ENCODE measurements at regions not wholly inside any gene's neighbourhood (a gene's known extent, or its start where the extent isn't known, plus 50 kb on each side); places are given as distances from the start of the nearest gene placed in this dataset.

GRCh38 chr4:164579270-164579942 lies 174.5 kb upstream of the SMIM31 start:
- intact Hi-C loops (cut with micrococcal nuclease) = no loop called here
- WGBS (ENCODE audit: insufficient coverage) = 66% methylated on average over 4 of the region's 8 CpGs
- H3K27me3 ChIP-seq (ENCODE audit: control insufficient read depth in 2 of 2, insufficient read depth in 2 of 2, low read length in 2 of 2) = no peaks in the 10 kb centered on the region
- H3K27ac Mint-ChIP-seq = no peak overlapping the region
- H3K4me3 ChIP-seq (replicated peaks in 1 of 3; ENCODE audit: low read depth in 2 of 3, low read length in 3 of 3) = no peak overlapping the region
- H3K9me3 ChIP-seq (replicated peaks in 1 of 2; ENCODE audit: control insufficient read depth in 1 of 2, insufficient read depth in 1 of 2, low read length in 2 of 2) = peaks cover 0 to 3% of the 10 kb centered on the region in 2 donors
- no peaks in the 10 kb centered on the region for H4K20me1 ChIP-seq (ENCODE audit: insufficient read depth, low read length)
- no peak overlapping the region for H3K4me3 Mint-ChIP-seq
- no peaks in the 10 kb centered on the region for H3K4me1 Mint-ChIP-seq
- no peak for DNase-seq
- H3K36me3 Mint-ChIP-seq = no peaks in the 10 kb centered on the region
- no peak for TF ChIP-seq CTCF (IDR thresholded peaks at IDR 0.05)
- no peaks in the 10 kb centered on the region for H3K27me3 Mint-ChIP-seq (ENCODE audit: low read depth in 3 of 3)
- H3K27ac ChIP-seq (ENCODE audit: low read depth in 1 of 2, low read length in 2 of 2) = no peak overlapping the region
- no peak overlapping the region for H3K9ac ChIP-seq (ENCODE audit: insufficient read depth, low read length, poor library complexity, severe bottlenecking)
- no peaks in the 10 kb centered on the region for H3K36me3 ChIP-seq (replicated peaks in 1 of 2; ENCODE audit: control insufficient read depth in 1 of 2, insufficient read depth in 2 of 2, low read length in 2 of 2)
- H3K79me2 ChIP-seq (ENCODE audit: insufficient read depth, low read length) = no peaks in the 10 kb centered on the region
- peaks cover 0 to 12% (median 3%) of the 10 kb centered on the region in 7 donors for H3K9me3 Mint-ChIP-seq
- no peak overlapping the region for H2AFZ ChIP-seq (ENCODE audit: insufficient read depth, low read depth, low read length, poor library complexity, severe bottlenecking)
- H3K4me2 ChIP-seq (replicated peaks; ENCODE audit: extremely low read depth, low read length, poor library complexity, severe bottlenecking) = no peak overlapping the region
- no peaks in the 10 kb centered on the region for H3K4me1 ChIP-seq (ENCODE audit: control insufficient read depth in 1 of 2, insufficient read depth in 2 of 2, low read length in 2 of 2)

GRCh38 chr4:164591666-164592065 lies 162.3 kb upstream of the SMIM31 start:
- Histone ChIP-seq H3K27ac (ENCODE audit: low read depth in 1 of 2, low read length in 2 of 2) (no peak overlapping the region), H3K27me3 (ENCODE audit: control insufficient read depth in 2 of 2, insufficient read depth in 2 of 2, low read length in 2 of 2) (no peaks in the 10 kb centered on the region), H3K9ac (ENCODE audit: insufficient read depth, low read length, poor library complexity, severe bottlenecking) (no peak overlapping the region), H3K9me3 (replicated peaks in 1 of 2; ENCODE audit: control insufficient read depth in 1 of 2, insufficient read depth in 1 of 2, low read length in 2 of 2) (no peaks in the 10 kb centered on the region), H3K36me3 (replicated peaks in 1 of 2; ENCODE audit: control insufficient read depth in 1 of 2, insufficient read depth in 2 of 2, low read length in 2 of 2) (no peaks in the 10 kb centered on the region), H3K4me1 (ENCODE audit: control insufficient read depth in 1 of 2, insufficient read depth in 2 of 2, low read length in 2 of 2) (no peaks in the 10 kb centered on the region), H3K4me2 (replicated peaks; ENCODE audit: extremely low read depth, low read length, poor library complexity, severe bottlenecking) (no peak overlapping the region), H3K4me3 (replicated peaks in 1 of 3; ENCODE audit: low read depth in 2 of 3, low read length in 3 of 3) (no peak overlapping the region), H4K20me1 (ENCODE audit: insufficient read depth, low read length) (no peaks in the 10 kb centered on the region), H2AFZ (ENCODE audit: insufficient read depth, low read depth, low read length, poor library complexity, severe bottlenecking) (no peak overlapping the region), H3K79me2 (ENCODE audit: insufficient read depth, low read length) (no peaks in the 10 kb centered on the region)
- WGBS (ENCODE audit: insufficient coverage) = 88% methylated on average over 1 of the region's 6 CpGs
- Mint-ChIP-seq H3K9me3 (peaks cover 0 to 15% (median 3%) of the 10 kb centered on the region in 7 donors), H3K4me1 (no peaks in the 10 kb centered on the region), H3K27ac (no peak overlapping the region), H3K4me3 (no peak overlapping the region), H3K36me3 (no peaks in the 10 kb centered on the region), H3K27me3 (ENCODE audit: low read depth in 3 of 3) (no peaks in the 10 kb centered on the region)
- TF ChIP-seq CTCF (IDR thresholded peaks at IDR 0.05) = no peak
- intact Hi-C loops (cut with micrococcal nuclease) = no loop called here
- no peak for DNase-seq

Measured in CD14-positive monocyte (primary cell).